ENCODE measurements at regions not wholly inside any gene's neighbourhood (a gene's known extent, or its start where the extent isn't known, plus 50 kb on each side); places are given as distances from the start of the nearest gene placed in this dataset.

- TF ChIP-seq CTCF (conservative IDR thresholded peaks at IDR 0.05; ENCODE audit: low read depth, low read length) (no peak), POLR2A (IDR thresholded peaks at IDR 0.05; ENCODE audit: low read depth, low read length) (no peak), NFE2L2 (IDR thresholded peaks at IDR 0.05; ENCODE audit: low read depth, low read length) (no peak), MXI1 (IDR thresholded peaks at IDR 0.05; ENCODE audit: borderline replicate concordance, low read depth, low read length) (no peak), RAD21 (IDR thresholded peaks at IDR 0.05; ENCODE audit: low read length) (no peak), SMC3 (IDR thresholded peaks at IDR 0.05; ENCODE audit: low read depth, low read length) (no peak), CEBPB (IDR thresholded peaks at IDR 0.05; ENCODE audit: low read depth, low read length) (no peak), USF2 (IDR thresholded peaks at IDR 0.05; ENCODE audit: low read depth, low read length) (no peak), MAFK (IDR thresholded peaks at IDR 0.05; ENCODE audit: low read depth, low read length) (no peak), RCOR1 (IDR thresholded peaks at IDR 0.05; ENCODE audit: insufficient replicate concordance, low read length) (no peak), BHLHE40 (IDR thresholded peaks at IDR 0.05; ENCODE audit: low read depth, low read length) (no peak)
Measured at GRCh38 chr5:128671943-128672342, 133.9 kb upstream of the FBN2 start.
